Nephron progenitor cell (in vitro differentiated cells): ENCODE measurements at regions not wholly inside any gene's neighbourhood (a gene's known extent, or its start where the extent isn't known, plus 50 kb on each side); places are given as distances from the start of the nearest gene placed in this dataset.

Experiments
- DNase-seq: peaks from one replicate; pipeline ENCODE4 v3.0.0; 2021
- H3K27ac Mint-ChIP-seq: 2 replicates; pipeline ENCODE4 v1.8.0; 2021; ENCODE audit warnings: mild to moderate bottlenecking, moderate library complexity, mixed read lengths
- H3K27me3 Mint-ChIP-seq: 2 replicates; pipeline ENCODE4 v1.8.0; 2021; ENCODE audit warnings: mild to moderate bottlenecking, low read depth, mixed read lengths; ENCODE audit not compliant: poor library complexity
- H3K36me3 Mint-ChIP-seq: 2 replicates; pipeline ENCODE4 v1.8.0; 2021; ENCODE audit warnings: low read depth, mixed read lengths
- H3K4me1 Mint-ChIP-seq: 2 replicates; pipeline ENCODE4 v1.8.0; 2021; ENCODE audit warnings: mixed read lengths
- H3K4me3 Mint-ChIP-seq: 2 replicates; pipeline ENCODE4 v1.8.0; 2021; ENCODE audit warnings: mild to moderate bottlenecking, moderate library complexity, mixed read lengths
- H3K9me3 Mint-ChIP-seq: 2 replicates; pipeline ENCODE4 v1.8.0; 2021; ENCODE audit warnings: mild to moderate bottlenecking, moderate library complexity, mixed read lengths
- TF ChIP-seq, protein P1 (sequence below): fragments of 200-600 bp; sonication (generic); IDR thresholded peaks from 2 replicates; pipeline ENCODE4 v1.5.0; 2021; ENCODE audit warnings: antibody characterized with exemption

DNA sequence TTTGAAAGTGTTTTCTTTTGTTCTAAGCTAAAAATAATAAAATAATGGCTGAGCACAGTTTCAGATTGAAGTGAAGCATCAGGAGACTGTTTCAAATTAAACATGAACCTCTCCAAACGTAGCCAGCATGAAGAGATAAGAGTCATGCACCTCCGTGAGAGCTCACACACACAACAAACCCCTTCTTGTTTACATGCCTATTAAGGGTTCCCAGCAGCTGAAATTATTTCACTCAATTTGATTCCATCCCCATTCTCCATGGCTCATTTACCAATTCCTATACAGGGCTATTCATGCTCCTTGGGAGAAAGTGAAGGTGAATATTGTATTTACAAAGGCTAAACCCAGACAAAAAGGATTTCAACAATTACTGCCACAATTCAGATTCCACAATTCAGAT is 954.1 kb upstream of the INTU start:
- DNase-seq = no peak
- TF ChIP-seq, protein P1, sequence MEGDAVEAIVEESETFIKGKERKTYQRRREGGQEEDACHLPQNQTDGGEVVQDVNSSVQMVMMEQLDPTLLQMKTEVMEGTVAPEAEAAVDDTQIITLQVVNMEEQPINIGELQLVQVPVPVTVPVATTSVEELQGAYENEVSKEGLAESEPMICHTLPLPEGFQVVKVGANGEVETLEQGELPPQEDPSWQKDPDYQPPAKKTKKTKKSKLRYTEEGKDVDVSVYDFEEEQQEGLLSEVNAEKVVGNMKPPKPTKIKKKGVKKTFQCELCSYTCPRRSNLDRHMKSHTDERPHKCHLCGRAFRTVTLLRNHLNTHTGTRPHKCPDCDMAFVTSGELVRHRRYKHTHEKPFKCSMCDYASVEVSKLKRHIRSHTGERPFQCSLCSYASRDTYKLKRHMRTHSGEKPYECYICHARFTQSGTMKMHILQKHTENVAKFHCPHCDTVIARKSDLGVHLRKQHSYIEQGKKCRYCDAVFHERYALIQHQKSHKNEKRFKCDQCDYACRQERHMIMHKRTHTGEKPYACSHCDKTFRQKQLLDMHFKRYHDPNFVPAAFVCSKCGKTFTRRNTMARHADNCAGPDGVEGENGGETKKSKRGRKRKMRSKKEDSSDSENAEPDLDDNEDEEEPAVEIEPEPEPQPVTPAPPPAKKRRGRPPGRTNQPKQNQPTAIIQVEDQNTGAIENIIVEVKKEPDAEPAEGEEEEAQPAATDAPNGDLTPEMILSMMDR = no peak
- Mint-ChIP-seq H3K4me3 (no peak overlapping the region), H3K27ac (no peak overlapping the region), H3K4me1 (no peaks in the 10 kb centered on the region), H3K27me3 (no peaks in the 10 kb centered on the region), H3K9me3 (no peaks in the 10 kb centered on the region), H3K36me3 (no peaks in the 10 kb centered on the region)

DNA sequence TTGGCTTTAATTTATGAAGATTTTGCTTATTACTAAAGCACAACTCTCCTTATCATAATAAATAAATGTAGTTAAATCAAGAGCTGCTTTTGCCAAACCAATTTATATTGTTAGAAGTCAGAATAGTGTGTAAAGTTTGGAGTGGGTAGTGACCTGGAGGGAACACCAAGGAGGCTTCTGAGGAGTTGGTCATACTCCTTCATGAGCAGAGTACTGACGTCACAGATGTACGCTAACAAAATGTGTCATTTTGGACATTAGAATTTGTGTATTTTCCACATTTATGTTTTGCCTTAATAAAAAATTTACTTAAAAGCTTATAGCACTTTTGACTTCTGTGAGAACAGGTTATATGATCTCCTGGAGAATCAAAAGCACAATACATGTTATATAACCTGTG is 953.5 kb upstream of the INTU start:
- no peaks in the 10 kb centered on the region for H3K9me3 Mint-ChIP-seq
- H3K4me1 Mint-ChIP-seq = no peaks in the 10 kb centered on the region
- no peak for DNase-seq
- H3K27ac Mint-ChIP-seq = no peak overlapping the region
- H3K36me3 Mint-ChIP-seq = no peaks in the 10 kb centered on the region
- no peaks in the 10 kb centered on the region for H3K27me3 Mint-ChIP-seq
- TF ChIP-seq, protein P1 = no peak
- no peak overlapping the region for H3K4me3 Mint-ChIP-seq

DNA sequence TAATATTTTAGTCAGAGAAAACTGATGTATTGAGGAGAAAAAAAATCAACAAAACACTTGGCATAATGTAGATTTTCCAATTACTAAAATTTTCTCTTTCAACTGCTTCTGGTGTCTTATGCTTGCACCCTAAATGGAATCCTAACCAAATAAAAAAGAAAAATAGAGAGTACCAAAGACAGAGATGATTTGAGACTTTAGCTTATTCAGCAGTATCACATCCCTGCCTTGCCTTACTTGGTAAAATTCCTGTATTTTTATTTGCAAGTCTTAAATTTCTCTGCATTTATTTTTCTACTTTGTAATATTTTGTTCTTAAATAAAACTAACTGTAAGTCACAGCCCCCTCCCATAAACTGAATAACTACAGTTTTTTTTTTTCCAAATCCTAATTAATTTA is 950.5 kb upstream of the INTU start:
- H3K27me3 Mint-ChIP-seq = no peaks in the 10 kb centered on the region
- no peaks in the 10 kb centered on the region for H3K9me3 Mint-ChIP-seq
- no peaks in the 10 kb centered on the region for H3K4me1 Mint-ChIP-seq
- no peaks in the 10 kb centered on the region for H3K36me3 Mint-ChIP-seq
- no peak overlapping the region for H3K27ac Mint-ChIP-seq
- TF ChIP-seq, protein P1 = no peak
- no peak for DNase-seq
- H3K4me3 Mint-ChIP-seq = no peak overlapping the region

DNA sequence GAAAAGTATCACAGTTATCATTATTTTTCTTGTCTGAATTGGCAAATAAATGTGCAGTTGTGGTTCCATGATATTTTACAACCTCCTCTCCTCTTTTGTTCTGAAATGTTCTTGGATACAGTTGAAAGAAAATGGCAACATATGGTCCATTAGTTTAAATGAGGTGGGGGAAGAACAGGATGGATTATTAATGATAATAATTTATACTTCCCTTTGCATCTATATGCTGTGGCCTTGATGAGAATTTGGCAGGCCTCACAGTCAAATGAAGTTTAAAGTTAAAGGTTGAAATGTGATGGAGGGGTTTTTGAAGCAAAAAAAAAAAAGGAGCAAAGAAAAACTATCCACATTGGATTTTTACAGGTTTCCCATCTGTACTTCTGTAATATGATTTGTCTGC is 946.3 kb upstream of the INTU start:
- no peaks in the 10 kb centered on the region for H3K9me3 Mint-ChIP-seq

DNA sequence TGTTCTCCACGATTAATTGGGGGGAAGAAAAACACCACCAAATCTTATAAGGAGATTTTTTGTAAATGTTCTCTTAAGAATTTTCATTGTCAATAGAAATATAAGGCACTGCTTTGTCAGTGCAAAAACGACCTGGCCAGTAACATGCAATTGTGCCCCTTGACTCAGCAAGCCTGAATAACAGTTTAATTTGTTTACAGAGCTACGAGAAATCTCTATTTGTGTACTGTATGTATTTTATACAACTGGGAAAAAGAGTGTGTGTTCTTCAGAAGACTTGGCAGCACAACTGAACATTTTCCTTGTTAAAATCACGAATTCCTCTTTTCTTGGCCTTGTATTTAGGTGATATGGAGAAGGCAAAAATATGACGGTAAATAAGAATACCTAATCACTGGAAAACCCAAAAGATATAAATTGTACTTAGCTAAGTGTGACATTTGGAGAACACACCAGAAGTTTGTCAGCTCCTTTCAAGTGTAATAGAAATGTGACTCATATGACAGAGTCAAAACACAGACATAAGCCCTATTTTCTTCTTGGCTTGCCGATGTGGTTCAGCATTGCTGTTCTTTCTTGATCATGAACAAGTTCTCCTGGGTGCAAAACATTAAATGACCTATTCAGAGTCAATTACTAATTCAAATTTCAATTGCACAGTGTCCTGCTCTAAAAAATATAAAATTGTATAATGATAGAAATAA is 945.0 kb upstream of the INTU start:
- Mint-ChIP-seq H3K36me3 (no peaks in the 10 kb centered on the region), H3K27me3 (no peaks in the 10 kb centered on the region), H3K9me3 (no peaks in the 10 kb centered on the region), H3K4me3 (no peak overlapping the region), H3K4me1 (no peaks in the 10 kb centered on the region), H3K27ac (no peak overlapping the region)
- DNase-seq = no peak
- TF ChIP-seq, protein P1 = no peak

More for the DNA sequence above, 946.3 kb upstream of the INTU start:
- no peak for DNase-seq
- H3K36me3 Mint-ChIP-seq = no peaks in the 10 kb centered on the region
- TF ChIP-seq, protein P1 = no peak
- no peaks in the 10 kb centered on the region for H3K27me3 Mint-ChIP-seq
- H3K4me3 Mint-ChIP-seq = no peak overlapping the region
- no peak overlapping the region for H3K27ac Mint-ChIP-seq
- no peaks in the 10 kb centered on the region for H3K4me1 Mint-ChIP-seq

DNA sequence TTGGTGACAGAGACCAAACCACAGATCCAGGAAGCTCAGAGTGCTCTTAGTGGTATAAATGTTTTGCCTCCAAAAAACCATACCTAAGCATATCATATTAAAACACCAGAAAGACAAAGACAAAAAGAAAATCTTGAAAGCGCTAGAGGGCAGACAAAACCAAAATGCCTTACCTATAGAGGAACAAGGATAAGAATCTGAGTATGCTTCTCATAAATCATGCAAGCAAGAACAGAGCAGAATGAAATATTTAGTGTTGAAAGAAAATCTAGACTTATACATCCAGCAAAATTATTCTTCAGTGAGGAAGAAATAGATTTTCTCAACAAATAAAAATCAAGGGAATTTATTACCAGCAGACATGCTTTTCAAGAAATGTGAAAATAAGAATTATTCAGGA is 941.0 kb upstream of the INTU start:
- H3K27me3 Mint-ChIP-seq = no peaks in the 10 kb centered on the region
- no peak for DNase-seq

More for the DNA sequence above, 941.0 kb upstream of the INTU start:
- H3K4me3 Mint-ChIP-seq = no peak overlapping the region
- no peak overlapping the region for H3K27ac Mint-ChIP-seq
- no peaks in the 10 kb centered on the region for H3K9me3 Mint-ChIP-seq
- TF ChIP-seq, protein P1 = no peak
- no peaks in the 10 kb centered on the region for H3K36me3 Mint-ChIP-seq
- no peaks in the 10 kb centered on the region for H3K4me1 Mint-ChIP-seq
